Right lung (tissue), 2 donors: ENCODE measurements at regions not wholly inside any gene's neighbourhood (a gene's known extent, or its start where the extent isn't known, plus 50 kb on each side); places are given as distances from the start of the nearest gene placed in this dataset.
"Not testable (repeated sequence)": the region's sequence is repeated elsewhere in the genome, so short reads cannot be mapped to it uniquely, and the experiment has no call there.

ENCODE experiments used
- DNase-seq, 2 donors: peaks; one replicate each; pipeline ENCODE4 v3.0.0-alpha.2; 2013

GRCh38 chr22:49676783-49677494 is 150.7 kb downstream of the BRD1 start:
- DNase-seq: no peak

DNA sequence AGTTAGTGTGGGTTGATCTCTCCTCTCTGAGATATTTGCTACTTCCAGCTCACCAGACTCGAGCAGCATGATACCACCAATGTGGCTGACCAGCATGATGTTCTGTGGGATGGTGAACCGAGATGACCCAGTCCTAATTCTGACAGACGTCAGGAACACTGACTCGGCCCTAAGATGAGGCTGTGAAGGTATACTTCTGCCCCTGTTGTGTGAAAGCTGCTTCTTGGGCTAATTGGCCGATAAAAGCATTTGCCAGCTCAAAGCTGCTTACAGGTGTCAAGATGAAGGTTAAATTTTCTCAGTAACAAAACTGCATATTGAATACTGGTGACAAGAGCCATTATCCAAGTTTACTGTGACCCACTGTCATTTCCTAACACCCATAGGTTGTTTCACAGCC is 151.4 kb downstream of the BRD1 start:
- no peak for DNase-seq

GRCh38 chr22:49674479-49675050 is 153.1 kb downstream of the BRD1 start:
- no peak for DNase-seq

DNA sequence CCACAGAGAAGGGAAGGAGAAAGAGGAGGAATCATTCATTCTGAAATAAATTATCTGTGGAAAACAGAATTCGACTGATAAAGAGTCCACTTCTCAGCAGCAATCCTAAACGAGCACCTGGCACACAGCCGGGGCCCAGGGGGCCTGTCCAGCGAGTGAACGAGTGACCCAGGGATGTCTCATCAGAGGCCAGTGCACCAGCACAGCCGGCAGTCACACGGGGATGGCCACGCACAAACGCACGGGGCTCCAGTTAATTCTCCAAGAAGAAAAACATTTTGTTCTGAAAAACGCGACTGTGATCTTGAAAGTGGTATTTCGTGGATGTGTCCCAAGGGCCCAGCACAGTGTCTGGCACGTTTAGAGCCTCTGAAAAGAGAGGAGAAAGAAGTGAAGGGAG is 154.6 kb downstream of the BRD1 start:
- DNase-seq: no peak

GRCh38 chr22:49672014-49672516 is 155.6 kb downstream of the BRD1 start:
- DNase-seq: no peak

DNA sequence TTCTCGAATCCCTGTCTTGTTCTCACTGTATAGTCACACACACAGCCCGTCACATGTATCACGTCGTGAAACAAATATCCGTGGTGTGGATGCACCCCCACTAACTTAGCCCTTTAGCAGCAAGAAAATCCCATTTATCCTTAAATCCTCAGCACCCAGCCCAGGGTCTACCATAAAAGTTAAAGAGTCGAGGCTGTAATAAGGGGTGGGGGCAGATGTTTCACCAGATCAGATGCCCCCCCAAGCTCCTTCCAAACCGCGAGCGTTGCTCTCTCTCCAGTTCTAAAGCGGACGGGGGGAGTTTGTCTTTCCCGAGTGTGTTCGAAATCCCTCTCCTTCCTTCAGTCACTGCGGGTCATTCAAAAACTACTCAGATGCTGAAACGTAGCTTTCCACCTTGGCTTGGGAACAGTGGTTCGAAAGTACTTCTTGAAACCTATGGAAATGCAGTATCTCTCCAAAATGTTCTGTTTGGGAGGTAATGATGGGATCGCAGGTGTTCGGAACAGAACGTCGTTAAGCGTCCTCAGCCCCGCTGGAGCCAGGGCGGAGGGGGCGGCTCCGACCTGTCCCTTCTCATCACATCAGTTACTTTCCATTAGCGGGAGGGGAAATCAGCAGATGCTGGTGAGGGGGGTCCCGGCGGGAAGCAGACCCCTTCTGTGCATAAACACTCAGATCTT is 156.2 kb downstream of the BRD1 start:
- no peak for DNase-seq

DNA sequence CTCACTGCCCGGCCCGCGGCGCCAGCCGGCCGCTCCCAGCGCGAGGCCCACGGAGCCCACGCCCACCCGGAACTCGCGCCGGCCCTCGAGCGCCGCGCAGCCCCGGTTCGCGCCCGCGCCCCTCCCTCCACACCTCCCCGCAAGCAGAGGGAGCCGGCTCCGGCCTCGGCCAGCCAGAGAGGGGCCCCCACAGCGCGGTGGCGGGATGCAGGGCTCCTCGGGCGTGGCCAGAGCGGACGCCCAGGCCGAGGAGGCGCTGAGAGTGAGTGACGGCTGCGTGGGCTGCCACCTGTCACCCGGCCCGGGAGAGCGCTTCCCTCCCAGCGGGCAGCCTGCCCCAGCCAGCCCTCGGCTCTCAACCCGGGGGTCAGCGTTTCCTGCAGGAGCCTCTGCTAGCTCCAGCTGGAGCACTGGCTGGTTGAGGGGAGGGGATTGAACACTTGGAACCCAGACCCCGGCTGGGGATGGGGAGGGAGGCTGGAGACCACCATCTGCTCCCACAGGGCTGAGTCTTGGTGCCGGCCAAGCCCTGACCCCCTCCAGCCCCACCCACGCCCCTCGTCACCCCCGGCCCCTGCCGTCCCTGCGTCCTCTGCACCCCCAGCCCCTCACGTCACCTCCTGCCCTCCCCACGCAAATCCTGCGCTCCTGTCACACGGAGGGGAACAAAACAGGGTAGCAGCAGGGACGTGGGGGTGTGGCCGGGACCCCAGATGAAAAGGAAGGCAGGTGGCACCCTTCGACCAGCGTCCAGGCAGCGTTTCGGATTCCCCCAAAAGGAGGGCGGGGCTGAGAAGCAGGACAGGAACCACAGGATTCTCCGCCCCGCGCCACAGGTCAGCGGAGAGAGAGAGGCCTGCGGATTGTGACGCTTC is 157.0 kb downstream of the BRD1 start:
- DNase-seq: no peak

DNA sequence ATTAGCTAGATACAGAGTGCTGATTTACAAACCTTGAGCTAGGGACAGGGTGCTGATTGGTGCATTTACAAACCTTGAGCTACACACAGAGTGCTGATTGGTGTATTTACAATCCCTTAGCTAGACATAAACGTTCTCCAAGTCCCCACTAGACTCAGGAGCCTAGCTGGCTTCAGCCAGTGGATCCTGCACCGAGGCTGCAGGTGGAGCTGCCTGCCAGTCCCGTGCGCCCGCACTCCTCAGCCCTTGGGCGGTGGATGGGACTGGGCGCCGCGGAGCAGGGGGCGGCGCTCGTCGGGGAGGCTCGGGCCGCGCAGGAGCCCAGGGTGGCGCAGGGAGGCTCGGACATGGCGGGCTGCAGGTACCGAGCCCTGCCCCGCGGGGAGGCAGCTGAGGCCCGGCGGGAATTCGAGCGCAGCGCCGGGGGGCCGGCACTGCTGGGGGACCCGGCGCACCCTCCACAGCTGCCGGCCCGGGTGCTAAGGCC is 157.7 kb downstream of the BRD1 start:
- DNase-seq: not testable (repeated sequence)

DNA sequence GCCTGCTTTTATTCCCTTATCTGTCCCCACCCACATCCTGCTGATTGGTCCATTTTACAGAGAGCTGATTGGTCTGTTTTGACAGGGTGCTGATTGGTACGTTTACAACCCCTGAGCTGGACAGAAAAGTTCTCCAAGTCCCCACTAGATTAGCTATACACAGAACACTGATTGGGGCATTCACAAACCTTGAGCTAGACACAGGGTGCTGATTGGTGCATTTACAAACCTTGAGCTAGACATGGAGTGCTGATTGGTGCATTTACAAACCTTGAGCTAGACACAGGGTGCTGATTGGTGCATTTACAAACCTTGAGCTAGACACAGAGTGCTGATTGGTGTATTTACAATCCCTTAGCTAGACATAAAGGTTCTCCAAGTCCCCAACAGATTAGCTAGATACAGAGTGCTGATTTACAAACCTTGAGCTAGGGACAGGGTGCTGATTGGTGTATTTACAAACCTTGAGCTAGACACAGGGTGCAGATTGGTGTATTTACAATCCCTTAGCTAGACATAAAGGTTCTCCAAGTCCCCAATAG is 158.2 kb downstream of the BRD1 start:
- DNase-seq: not testable (repeated sequence)

GRCh38 chr22:49668402-49668801 is 159.3 kb downstream of the BRD1 start:
- DNase-seq: no peak

DNA sequence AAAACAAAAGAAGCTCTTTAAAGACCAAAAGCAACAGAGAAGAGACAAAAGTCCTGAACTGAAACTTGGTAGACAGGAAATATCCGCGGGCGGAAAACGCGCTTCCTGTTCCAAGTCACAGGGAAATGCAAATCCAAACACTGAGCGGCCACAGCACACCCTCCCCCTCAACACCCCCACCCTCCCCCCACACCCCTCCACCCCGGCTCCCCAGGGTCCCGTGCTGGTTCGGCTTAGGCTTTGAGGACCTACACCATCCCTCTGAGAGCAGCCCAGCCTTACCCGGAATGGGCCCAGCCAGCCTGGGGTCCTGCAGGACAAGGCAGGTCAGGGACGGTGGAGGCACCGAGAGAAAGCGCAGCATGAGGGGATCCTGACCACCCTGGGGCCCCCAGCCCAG is 160.4 kb downstream of the BRD1 start:
- no peak for DNase-seq

DNA sequence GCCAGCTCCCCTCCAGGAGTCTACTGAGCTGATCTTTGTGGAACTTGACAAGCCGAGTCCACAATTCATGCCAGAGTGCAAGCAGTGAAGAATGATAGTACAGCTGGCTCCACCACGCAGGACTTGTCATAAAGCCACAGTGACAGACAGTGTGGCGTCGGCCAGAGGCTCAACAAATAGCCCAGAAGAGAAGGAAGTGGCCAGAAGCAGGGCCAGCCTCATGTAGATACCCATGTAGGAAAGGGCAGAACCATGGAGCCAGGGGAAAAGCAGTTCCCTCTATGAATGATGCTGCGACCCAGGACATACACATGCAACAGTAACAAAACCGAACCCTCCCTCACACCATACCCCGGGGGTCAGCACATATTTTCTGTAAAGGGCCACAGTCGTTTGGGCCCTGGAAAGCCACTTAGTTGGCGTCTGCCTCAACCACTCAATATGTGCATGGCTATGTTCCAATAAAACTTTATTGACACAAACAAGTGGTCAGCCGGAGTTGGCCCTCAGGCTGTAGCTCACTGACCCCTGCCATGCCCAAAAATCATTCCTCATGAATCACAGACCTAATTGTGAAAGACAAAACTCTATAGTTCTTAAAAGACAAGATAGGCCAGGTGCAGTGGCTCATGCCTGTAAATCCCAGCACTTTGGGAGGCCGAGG is 161.4 kb downstream of the BRD1 start:
- DNase-seq: no peak

DNA sequence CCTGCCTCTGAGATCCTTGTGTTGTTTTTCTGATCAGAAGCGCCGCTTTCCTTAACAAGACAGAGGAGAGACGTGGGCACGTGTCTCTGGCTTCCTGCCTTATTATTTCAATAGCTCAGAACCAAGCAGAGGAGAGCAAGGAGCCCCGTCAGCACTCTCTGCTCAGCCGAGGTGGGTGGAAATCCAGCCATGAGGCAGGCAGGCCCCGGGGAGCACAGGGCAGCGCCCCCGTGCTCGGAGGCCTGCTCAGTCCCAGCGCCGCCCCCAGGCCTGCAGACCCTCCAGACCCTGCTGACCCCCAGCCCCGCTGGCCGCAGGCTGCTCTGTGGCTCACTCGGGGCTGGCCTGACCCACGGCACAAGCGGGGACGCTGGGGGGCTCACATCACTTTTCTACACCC is 162.8 kb downstream of the BRD1 start:
- DNase-seq: no peak

DNA sequence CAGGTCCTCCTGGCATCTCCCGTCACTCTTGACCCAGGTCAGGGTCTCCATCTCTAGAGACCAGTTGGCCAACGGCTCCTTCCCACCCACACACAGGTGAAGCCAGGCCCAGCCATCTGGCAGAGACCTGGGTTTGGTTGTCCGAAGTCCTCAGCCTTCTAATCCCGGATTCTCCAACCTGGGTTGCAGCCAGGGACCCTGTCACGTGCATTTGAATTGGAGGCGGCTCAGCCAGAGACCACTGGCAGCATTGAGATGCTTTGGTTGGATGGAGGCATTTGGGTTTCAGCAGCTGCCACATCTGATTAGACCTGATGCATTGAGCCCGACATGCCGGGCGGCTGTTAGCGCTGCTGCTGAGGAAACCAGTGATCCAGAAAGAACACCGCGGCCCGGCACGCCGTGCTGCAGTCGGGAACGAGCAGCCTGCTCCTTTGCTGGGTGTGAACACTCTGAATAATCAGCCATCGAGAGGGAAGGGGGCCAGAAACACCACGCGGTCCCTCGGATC is 163.2 kb downstream of the BRD1 start:
- DNase-seq: no peak

DNA sequence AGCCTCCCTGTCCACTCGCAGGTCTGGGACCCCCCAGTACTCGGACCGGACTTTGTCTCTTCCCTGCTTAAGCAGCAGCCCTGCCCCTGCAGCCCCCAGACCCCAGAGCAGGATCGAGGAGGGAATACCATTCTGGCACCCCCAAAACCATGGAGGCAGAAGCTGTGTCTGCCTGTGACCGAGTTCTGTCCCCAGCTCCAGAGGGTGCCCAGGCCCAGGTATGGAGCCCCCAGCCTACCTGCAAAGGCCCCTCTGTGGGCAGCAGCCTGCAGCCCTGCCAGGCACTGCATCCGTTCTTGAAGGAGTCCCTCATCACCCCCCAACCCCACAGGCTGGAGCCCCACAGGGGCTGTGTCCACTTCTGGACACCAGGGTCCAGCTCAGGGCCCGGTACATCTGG is 163.8 kb downstream of the BRD1 start:
- no peak for DNase-seq

DNA sequence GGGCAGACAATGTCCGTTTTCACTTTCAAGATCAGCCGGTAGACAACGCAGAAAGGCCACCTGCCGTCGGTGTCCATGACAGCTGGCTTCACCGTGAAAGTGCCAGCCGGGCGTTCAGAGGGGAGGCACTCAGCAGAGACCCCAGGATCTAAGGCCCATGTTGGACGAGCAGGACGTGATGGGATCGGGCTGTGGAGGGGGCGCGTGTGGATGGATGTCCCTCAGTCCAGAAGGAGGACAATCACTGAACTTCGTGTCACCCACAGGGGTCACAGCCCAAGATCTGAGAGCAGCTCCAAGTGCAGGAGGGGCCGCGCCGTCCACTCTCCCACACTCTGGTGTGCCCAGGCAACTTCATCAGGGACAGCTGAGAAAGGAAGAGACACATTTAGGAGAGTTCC is 164.4 kb downstream of the BRD1 start:
- DNase-seq: no peak

DNA sequence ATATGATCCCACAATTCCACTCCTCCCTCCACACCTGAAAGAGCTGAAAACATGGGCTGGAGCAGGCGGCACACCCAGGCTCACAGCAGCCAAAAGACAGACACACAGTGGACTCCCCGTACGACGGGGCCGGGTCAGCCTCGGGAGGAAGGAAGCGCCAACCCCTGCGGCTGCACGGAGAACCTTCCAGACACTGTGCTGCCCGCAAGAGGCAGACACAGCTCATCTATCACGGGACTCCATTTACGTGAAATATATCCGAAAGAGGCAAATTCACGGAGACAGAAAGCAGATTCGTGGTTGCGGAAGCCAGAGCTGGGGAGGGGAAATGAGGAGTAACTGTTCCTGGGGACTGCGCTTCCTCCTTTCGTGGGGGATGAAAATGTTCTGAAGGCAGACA is 165.0 kb downstream of the BRD1 start:
- no peak for DNase-seq

DNA sequence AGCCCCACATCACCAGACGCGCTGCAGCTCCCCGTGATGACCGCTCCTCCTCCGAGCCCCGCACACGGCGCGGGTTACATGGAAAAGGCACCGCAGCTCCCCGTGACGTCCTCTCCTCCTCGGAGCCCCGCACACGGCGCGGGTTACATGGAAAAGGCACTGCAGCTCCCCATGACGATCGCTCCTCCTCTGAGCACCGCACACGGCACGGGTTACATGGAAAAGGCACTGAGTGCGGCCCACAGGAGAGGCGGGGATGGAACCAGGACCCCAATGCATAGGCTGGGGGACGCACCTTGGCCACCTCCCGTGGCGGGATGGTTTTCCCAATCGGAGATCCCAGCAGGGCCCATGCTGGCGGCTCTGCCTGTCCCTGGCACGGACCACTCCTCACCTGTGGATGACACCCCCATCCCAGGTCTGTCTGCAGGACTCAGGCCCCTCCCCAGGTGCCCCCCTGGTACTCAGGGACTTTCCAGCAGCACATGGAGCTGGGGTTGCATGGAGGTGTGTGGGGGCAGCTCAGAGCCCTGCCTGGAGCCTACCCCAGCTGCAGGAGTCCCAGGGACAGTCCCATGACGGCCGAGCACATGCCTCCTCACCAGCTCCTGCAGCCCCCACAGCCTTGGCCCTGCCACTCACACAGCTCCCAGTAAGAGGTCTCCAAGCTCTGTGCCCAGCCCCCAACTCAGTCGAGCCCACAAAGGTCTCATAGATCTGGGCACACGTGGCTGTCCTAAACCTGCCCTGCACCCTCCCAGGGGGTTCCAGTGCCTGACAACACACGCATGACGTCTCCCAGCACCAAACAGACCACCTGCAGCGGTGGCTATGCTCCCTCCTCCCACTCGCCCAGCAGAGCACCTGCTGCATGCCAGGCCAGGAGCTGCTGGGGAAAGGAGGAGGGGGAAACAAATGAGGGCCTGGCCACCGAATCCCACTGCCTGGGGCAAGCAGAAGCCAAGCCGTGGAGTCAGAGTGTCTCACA is 166.6 kb downstream of the BRD1 start:
- no peak for DNase-seq

DNA sequence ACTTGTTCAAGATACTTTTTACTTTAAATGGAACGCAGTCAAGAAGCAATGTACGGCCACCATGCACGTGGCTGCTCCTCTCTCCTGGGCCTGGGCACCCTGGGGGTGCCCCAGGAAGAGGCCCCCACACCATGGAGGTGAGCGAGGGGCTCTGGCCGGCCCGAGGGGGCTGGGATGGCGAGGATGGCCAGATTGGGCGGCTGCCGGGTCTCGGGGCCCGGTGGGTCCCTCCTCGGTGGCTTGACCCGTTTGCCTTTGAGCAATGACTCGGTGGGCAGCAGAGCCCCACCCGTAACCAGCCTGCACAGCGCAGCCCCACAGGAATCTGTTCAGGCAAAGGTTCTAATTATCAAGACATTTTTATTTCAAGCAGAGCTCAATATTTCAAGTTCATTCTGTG is 167.4 kb downstream of the BRD1 start:
- no peak for DNase-seq

DNA sequence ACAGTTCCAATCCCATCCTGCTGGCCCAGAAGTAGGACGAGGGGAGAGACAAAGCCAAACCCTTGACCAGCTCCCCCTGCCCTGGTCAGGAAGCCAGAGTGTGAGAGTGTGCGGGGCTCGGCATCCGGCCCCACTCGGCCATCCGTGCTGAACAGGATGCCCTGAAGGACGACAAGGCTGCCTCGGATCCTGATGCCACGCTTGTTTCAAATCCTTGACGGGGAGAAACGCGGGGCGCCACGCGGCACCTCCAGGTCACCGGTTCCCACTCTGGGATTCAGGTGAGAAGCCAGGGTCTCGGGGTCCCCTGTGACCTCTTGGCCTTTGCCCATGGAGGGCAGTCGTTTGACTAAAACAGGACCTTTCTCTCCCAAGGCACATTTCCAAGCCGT is 167.8 kb downstream of the BRD1 start:
- DNase-seq: no peak
